GM13977 (cell line): ENCODE measurements at regions not wholly inside any gene's neighbourhood (a gene's known extent, or its start where the extent isn't known, plus 50 kb on each side); places are given as distances from the start of the nearest gene placed in this dataset.
"Not testable (repeated sequence)": the region's sequence is repeated elsewhere in the genome, so short reads cannot be mapped to it uniquely, and the experiment has no call there.

Source experiments
- DNase-seq: peaks from one replicate; pipeline ENCODE4 v3.0.0; 2012; ENCODE audit warnings: low spot score
- CTCF ChIP-seq: IDR thresholded peaks from 2 replicates; pipeline ENCODE4 v1.5.1; 2012; ENCODE audit warnings: mild to moderate bottlenecking, control low read depth; ENCODE audit not compliant: insufficient read depth; ENCODE audit errors: extremely low read depth, missing control alignments
- in situ Hi-C: fragments of 300-500 bp; cut with MboI; formaldehyde crosslinking; loops from one replicate; pipeline ENCODE4 v1.12.0; 2022; ENCODE audit warnings: low sequenced_read_pairs, low pct_unique_long_range_greater_than_20kb, mixed read lengths, inconsistent platforms; ENCODE audit not compliant: unreplicated experiment

DNA sequence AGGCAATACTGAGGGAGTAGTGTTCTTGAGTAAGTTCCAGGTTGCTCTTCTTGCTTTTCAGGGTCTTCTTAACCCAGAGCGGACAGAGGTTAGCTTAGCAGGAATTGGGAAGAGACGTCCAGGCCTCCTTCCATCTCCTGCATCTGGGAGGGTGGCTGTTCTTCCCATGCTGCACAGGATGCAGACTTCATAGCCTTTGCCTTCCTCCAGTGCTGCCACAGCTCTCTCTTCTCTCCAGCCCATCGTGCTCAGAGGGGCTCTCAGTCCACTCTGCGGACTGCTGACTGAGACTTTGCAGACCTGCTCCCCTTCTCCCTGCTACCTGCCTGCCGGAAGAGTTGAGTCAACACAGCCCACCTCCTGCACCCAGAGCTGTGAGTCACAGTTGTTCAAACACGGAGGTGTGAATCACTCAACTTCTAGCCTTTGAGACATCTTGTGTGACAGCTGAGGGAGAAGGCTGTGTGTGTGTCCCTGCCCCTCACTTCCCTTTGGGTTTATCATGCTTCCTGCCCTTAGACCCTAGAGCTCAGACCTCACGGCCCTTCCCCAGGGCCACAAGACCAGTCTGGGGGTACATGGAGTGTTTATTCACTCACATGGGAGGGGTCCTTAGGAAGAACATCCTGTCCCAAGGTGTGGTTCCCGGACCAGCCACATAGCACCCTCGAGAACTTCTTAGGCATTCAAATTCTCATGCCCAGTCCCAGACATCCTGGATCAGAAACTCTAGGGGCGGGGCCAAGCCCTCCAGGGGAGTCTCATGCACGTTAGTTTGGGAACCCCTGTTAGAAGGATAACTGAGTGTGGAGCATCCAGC is 158.3 kb upstream of the CACNA1E start:
- DNase-seq, result no peak
- in situ Hi-C loops, result no loop called here
- TF ChIP-seq CTCF, result no peak

DNA sequence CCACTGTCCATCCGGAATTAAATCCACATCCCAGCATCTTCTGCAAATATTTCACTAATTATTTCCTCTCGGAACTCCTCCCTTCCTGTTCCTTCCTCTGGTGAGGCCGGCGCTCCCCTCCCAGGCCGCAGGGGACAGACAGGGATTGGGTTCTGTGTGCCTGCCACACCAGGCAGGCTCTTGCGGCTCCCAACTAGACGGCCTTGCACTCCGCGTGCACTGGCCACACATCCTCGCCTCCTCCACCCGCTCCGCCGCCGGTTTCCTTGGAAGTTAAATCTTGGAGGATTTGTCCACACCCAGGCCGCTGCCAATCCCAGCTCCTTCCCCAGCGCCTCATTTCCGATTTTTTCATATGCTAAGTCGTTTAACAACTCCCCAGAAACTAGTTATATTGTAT is 157.6 kb upstream of the CACNA1E start:
- not testable (repeated sequence) for DNase-seq

DNA sequence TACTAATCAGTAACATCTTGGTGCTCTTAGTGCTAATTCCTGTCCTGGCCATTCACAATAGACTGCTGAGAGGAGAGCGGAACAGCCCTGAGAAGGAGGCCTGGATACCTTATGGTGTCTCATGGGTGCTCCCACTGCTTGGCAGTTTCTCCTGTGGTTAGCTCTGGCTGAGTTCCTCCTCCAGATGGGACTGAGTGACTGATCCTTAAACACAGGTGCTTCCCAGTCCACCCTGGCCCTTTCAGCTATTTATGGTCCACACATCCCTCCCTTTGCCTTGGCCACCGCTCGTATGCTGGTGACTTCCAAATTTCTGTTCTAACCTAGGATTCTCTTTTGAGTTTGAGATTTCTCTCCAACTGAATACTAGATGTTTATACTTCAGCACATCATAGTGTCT is 157.0 kb upstream of the CACNA1E start:
- no peak for TF ChIP-seq CTCF
- in situ Hi-C loops, result no loop called here
- DNase-seq, result no peak

More for the DNA sequence above, 157.6 kb upstream of the CACNA1E start:
- in situ Hi-C loops, result not testable (repeated sequence)

- TF ChIP-seq CTCF, result no peak
- in situ Hi-C loops, result no loop called here
- DNase-seq, result no peak
These were observed 155.5 kb upstream of the CACNA1E start for GRCh38 chr1:181327796-181328195.

DNA sequence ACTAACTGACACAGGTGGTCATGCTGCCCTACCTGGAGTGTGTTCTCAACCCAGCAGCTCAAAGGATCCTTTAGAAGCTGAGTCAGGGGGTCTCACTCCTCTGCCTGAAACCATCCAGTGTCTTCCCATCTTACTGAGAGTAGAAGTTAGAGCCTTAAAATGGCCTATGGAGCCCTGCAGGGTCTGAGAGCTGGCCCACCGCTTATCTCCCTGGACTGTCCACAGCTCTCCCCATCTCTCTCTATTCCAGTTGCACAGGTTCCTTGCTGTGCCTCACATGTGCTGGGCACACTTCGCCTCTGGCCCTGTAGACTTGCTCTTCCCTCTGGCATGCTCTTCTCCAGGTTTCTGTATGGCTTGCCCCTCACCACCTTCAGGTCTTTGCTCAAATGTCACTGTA is 148.6 kb upstream of the CACNA1E start:
- DNase-seq, result no peak
- in situ Hi-C loops, result no loop called here
- TF ChIP-seq CTCF, result no peak

- in situ Hi-C loops, result no loop called here
- DNase-seq, result no peak
- TF ChIP-seq CTCF, result no peak
These were observed 147.7 kb upstream of the CACNA1E start for GRCh38 chr1:181335631-181336030.

DNA sequence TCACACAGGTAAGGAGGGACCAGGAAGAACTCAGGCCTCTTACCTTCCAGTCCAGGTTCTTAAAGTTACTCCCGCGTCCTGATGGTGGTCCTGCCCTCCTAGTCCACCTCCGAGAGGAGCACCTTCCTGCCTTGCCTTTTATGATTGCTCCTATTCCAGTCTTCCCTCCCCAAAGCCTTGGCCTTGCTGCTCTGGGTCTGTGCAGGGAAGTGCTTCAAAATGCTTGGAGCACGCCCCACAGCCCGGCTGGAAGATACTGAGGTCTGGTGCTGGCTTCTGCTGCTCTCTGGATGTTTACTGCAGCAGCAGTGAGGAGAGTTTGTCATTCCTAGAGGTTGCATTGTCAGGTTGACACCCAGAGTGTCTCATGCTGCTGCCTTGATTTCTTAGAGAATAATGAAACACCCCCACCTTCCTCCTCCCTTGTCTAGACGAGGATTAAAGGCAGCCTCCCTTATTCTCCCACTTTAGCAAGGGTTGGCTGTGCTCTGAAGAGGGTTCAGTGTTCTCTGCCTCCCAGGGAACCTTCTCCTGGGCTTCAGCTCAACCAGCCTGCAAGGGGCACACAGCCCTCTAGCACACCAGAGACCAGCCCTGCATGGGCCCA is 142.2 kb upstream of the CACNA1E start:
- in situ Hi-C loops, result no loop called here
- no peak for DNase-seq
- no peak for TF ChIP-seq CTCF
